ENCODE measurements at regions not wholly inside any gene's neighbourhood (a gene's known extent, or its start where the extent isn't known, plus 50 kb on each side); places are given as distances from the start of the nearest gene placed in this dataset.

DNA sequence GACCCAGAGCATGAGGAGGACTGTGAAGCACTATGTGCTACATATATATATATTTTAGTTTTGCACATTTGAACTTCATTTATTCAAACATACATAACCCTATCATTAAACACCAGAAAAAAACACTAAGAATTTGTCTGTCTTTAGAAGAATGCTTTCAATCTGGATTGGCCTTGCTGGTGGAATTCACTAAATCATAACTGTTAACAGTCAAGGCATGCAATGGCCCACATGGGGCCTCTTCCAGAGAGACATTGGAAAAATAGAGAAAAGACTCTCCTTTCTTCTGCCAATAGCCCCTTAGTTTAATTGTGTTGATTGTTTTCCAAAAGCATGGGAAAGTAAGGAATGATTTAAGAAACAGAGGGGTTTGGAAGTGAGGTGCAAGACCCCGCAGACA is 77.9 kb downstream of the MRPL32 start:
- TF ChIP-seq CTCF (IDR thresholded peaks at IDR 0.05) (no peak), EZH2 (IDR thresholded peaks at IDR 0.05) (no peak)
